ENCODE measurements at regions not wholly inside any gene's neighbourhood (a gene's known extent, or its start where the extent isn't known, plus 50 kb on each side); places are given as distances from the start of the nearest gene placed in this dataset.

DNA sequence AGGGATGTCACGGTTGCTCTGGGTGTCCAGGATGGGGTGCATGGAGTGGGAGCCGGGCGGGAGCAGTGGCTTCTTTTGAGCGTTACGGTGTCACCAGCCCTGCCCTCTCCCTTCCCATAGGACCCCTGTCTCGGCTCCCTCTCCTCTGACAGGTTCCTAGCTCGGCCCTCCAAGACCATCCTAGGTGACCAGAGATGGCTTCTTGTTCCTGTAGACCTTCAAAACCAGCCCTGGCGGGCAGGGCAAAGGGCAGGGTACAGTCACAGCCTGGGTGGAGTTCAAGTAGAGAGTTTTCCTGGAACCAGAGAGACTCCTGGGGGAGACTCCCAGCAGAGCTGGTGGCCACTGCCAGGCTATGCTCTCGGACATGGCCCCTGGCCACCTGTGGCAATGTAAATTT lies 345.6 kb upstream of the AJAP1 start:
- intact Hi-C loops (cut with DNase I, micrococcal nuclease), result no loop called here
- no peak for ATAC-seq

DNA sequence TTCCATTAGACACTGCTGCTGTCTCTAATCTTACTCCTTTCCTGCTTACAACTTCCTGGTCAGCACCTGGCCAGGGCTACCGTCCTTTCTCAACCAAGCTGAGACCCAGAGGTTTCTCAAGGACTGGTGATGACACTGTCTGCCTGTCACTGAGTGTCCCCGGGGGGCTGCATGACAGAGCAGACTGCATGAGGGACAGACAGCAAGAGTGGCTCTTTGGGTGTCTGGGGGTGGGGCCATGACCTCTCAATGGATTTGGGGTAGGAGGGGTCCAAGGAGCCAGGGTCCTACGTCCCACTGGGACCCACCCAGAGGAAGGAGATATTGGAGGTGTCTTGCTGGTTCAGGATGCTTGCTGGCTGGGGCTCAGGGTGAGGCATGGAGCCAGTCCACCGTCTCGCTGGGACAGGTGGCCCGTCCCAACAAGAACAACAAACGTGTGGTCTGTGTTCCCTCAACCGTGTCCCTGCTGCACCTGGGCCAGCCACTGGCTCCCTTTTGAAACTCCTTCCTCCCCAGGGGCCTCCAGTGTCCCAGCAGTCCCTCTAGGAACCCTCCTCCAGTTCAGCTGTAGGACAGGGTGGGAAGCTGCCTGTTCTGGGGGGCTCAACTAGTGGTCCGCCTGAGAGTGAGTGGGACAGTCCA lies 344.6 kb upstream of the AJAP1 start:
- intact Hi-C loops (cut with DNase I, micrococcal nuclease), result no loop called here
- TF ChIP-seq, protein P1, sequence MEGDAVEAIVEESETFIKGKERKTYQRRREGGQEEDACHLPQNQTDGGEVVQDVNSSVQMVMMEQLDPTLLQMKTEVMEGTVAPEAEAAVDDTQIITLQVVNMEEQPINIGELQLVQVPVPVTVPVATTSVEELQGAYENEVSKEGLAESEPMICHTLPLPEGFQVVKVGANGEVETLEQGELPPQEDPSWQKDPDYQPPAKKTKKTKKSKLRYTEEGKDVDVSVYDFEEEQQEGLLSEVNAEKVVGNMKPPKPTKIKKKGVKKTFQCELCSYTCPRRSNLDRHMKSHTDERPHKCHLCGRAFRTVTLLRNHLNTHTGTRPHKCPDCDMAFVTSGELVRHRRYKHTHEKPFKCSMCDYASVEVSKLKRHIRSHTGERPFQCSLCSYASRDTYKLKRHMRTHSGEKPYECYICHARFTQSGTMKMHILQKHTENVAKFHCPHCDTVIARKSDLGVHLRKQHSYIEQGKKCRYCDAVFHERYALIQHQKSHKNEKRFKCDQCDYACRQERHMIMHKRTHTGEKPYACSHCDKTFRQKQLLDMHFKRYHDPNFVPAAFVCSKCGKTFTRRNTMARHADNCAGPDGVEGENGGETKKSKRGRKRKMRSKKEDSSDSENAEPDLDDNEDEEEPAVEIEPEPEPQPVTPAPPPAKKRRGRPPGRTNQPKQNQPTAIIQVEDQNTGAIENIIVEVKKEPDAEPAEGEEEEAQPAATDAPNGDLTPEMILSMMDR (IDR thresholded peaks at IDR 0.05), result no peak
- DNase-seq, result no peak
- no peak for ATAC-seq
- Histone ChIP-seq H3K36me3 (ENCODE audit: low read depth) (no peaks in the 10 kb centered on the region), H3K4me3 (no peak overlapping the region), H3K9me3 (peaks cover 10% of the 10 kb centered on the region), H3K4me1 (ENCODE audit: low read depth) (no peaks in the 10 kb centered on the region)

More for the DNA sequence above, 345.6 kb upstream of the AJAP1 start:
- Histone ChIP-seq H3K36me3 (ENCODE audit: low read depth) (no peaks in the 10 kb centered on the region), H3K9me3 (peaks cover under 1% of the 10 kb centered on the region), H3K4me1 (ENCODE audit: low read depth) (no peaks in the 10 kb centered on the region), H3K4me3 (no peak overlapping the region)
- no peak for DNase-seq
- TF ChIP-seq, protein P1 (IDR thresholded peaks at IDR 0.05), result no peak

DNA sequence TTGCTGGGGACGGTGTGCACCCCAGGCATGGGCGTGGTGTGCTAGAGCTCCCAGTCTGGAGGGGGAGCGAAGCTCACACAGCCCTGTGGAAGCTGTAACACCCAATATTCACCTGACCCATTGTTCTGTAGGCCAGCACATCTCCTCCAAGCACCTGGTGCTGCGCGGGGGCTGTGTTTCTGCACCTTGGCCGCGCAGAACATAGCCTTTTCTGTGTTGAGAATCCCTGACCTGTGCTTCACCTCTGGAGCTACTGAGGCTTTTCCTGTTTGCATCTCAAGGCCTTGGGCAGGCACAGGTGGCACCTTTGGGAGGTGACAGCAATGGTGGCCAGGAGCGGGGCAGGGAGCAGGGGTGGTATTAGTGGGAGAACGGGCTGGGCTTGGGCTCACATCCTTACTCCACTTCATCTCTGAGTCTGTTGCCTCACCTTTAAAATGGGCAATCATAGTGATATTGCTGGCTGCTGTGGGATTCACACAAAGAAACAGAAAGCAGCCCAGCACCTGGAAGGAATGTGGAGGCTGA lies 343.9 kb upstream of the AJAP1 start:
- Histone ChIP-seq H3K9me3 (peaks cover 12% of the 10 kb centered on the region), H3K4me3 (no peak overlapping the region), H3K36me3 (ENCODE audit: low read depth) (no peaks in the 10 kb centered on the region), H3K4me1 (ENCODE audit: low read depth) (no peaks in the 10 kb centered on the region)
- ATAC-seq (no peak), DNase-seq (no peak)
- TF ChIP-seq, protein P1 (IDR thresholded peaks at IDR 0.05), result no peak
- intact Hi-C loops (cut with DNase I, micrococcal nuclease), result no loop called here

DNA sequence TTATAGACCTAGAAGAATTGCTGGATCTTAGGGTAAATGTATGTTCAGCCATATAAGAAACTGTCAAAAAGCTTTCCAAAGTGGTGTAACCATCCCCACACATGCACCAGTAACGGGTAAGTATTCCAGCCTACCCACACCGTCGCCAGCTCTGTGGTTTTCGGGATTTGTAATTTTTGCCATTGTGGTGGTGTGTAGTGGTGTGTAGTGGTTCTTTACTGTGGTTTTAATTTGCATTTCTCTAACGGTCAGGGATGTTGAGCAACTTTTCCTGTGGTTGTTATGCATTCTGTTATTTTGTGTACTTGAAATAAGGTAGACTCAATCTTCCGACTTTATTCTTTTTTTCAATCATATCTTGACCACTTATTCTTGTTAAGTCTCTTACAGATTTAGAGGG lies 342.4 kb upstream of the AJAP1 start:
- no peaks in the 10 kb centered on the region for H3K4me1 ChIP-seq (ENCODE audit: low read depth)
- ATAC-seq (no peak), DNase-seq (no peak)
- H3K9me3 ChIP-seq, result peaks cover 12% of the 10 kb centered on the region
- intact Hi-C loops (cut with DNase I, micrococcal nuclease), result no loop called here
- H3K36me3 ChIP-seq (ENCODE audit: low read depth), result no peaks in the 10 kb centered on the region
- TF ChIP-seq, protein P1 (IDR thresholded peaks at IDR 0.05), result no peak
- no peak overlapping the region for H3K4me3 ChIP-seq

DNA sequence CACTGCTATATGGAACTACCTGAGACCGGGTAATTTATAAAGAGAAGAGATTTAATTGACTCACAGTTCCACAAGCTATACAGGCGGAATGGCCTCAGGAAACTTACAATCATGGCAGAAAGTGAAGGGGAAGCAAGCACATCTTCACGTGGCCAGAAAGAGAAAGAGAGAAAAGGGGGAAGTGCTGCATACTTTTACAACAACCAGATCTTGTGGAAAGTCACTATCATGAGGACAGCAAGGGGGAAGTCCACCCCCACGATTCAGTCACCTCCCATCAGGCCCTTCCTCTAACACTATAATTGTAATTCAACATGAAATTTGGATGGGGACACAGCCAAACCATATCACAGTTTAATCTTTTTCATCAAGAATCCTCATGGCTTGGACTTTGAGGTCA lies 339.2 kb upstream of the AJAP1 start:
- peaks cover 12% of the 10 kb centered on the region for H3K9me3 ChIP-seq
- TF ChIP-seq, protein P1 (IDR thresholded peaks at IDR 0.05), result no peak
- no peaks in the 10 kb centered on the region for H3K36me3 ChIP-seq (ENCODE audit: low read depth)
- ATAC-seq (no peak), DNase-seq (no peak)
- intact Hi-C loops (cut with DNase I, micrococcal nuclease), result no loop called here
- H3K4me3 ChIP-seq, result no peak overlapping the region
- H3K4me1 ChIP-seq (ENCODE audit: low read depth), result no peaks in the 10 kb centered on the region

Data from mucosa of descending colon (tissue), 3 donors.